Testis (tissue), 2 donors: ENCODE measurements at regions not wholly inside any gene's neighbourhood (a gene's known extent, or its start where the extent isn't known, plus 50 kb on each side); places are given as distances from the start of the nearest gene placed in this dataset.
"Not testable (repeated sequence)": the region's sequence is repeated elsewhere in the genome, so short reads cannot be mapped to it uniquely, and the experiment has no call there.

Experiments used
- DNase-seq: peaks from one replicate; pipeline ENCODE4 v3.0.0-alpha.2; 2019
- H3K27ac ChIP-seq, 2 donors: fragments of 200-600 bp; sonication (generic); one replicate each; pipeline ENCODE4 v1.5.1; 2019
- H3K27me3 ChIP-seq: fragments of 200-600 bp; sonication (generic); one replicate; pipeline ENCODE4 v1.5.1; 2019
- H3K36me3 ChIP-seq: fragments of 200-600 bp; sonication (generic); one replicate; pipeline ENCODE4 v1.5.1; 2017; ENCODE audit warnings: low read depth; ENCODE audit errors: missing control alignments
- H3K4me1 ChIP-seq: fragments of 200-600 bp; sonication (generic); one replicate; pipeline ENCODE4 v1.5.1; 2019
- H3K4me3 ChIP-seq, 2 donors: fragments of 200-600 bp; sonication (generic); one replicate each; pipeline ENCODE4 v1.5.1; 2017 to 2019
- H3K9me3 ChIP-seq: fragments of 200-600 bp; sonication (generic); one replicate; pipeline ENCODE4 v1.5.1; 2017
- CTCF ChIP-seq, 3 experiments: fragments of 450-650 bp in 2 of 3; fragments of 200-600 bp in 1 of 3; sonication (generic) in 1 of 3; IDR thresholded peaks; one replicate each; pipeline ENCODE4 v1.5.1; 2016 to 2019; ENCODE audit warnings: antibody characterized with exemption in 3 of 3, mild to moderate bottlenecking in 2 of 3, moderate library complexity in 1 of 3
- POLR2A ChIP-seq: fragments of 450-650 bp; IDR thresholded peaks from one replicate; pipeline ENCODE4 v1.6.1; 2017; ENCODE audit warnings: antibody characterized with exemption, mild to moderate bottlenecking, moderate library complexity
- WGBS, 2 donors: methylation state at CpG; one replicate each; pipeline ENCODE4 v1.1.5; 2018; 5-methylcytosine and 5-hydroxymethylcytosine counted together
- intact Hi-C: fragments of 100-400 bp; cut with DNase I; formaldehyde crosslinking; loops from one replicate; pipeline ENCODE4 v1.15.1; 2023; ENCODE audit warnings: low total_unique reads

GRCh38 chr2:198628596-198628995 is 824.2 kb downstream of the PLCL1 start:
- intact Hi-C loops, result no loop called here

GRCh38 chr2:198622986-198623730 is 818.8 kb downstream of the PLCL1 start:
- no peak overlapping the region for H3K4me3 ChIP-seq
- intact Hi-C loops, result no loop called here
- no peak overlapping the region for H3K27ac ChIP-seq
- no peaks in the 10 kb centered on the region for H3K36me3 ChIP-seq
- no peaks in the 10 kb centered on the region for H3K4me1 ChIP-seq
- DNase-seq, result no peak
- TF ChIP-seq POLR2A (no peak), CTCF (IDR thresholded peaks at IDR 0.05) (no peak)
- 86 to 91% methylated on average over 3 of the region's 3 CpGs for WGBS, 2 donors
- no peaks in the 10 kb centered on the region for H3K27me3 ChIP-seq
- no peaks in the 10 kb centered on the region for H3K9me3 ChIP-seq

More at GRCh38 chr2:198628596-198628995, 824.2 kb downstream of the PLCL1 start:
- Histone ChIP-seq H3K27me3 (no peaks in the 10 kb centered on the region), H3K4me1 (no peaks in the 10 kb centered on the region), H3K9me3 (no peaks in the 10 kb centered on the region), H3K4me3 (no peak overlapping the region), H3K36me3 (no peaks in the 10 kb centered on the region), H3K27ac (no peak overlapping the region)
- DNase-seq, result no peak
- no peak for TF ChIP-seq POLR2A
- TF ChIP-seq CTCF (IDR thresholded peaks at IDR 0.05), result no peak
- WGBS, 2 donors, result 86 to 90% methylated on average over 2 of the region's 2 CpGs

GRCh38 chr2:198615972-198616371 is 811.6 kb downstream of the PLCL1 start:
- Histone ChIP-seq H3K9me3 (no peaks in the 10 kb centered on the region), H3K27me3 (no peaks in the 10 kb centered on the region), H3K27ac (no peak overlapping the region), H3K36me3 (no peaks in the 10 kb centered on the region), H3K4me1 (no peaks in the 10 kb centered on the region), H3K4me3 (no peak overlapping the region)
- DNase-seq, result no peak
- no peak for TF ChIP-seq POLR2A
- no peak for TF ChIP-seq CTCF (IDR thresholded peaks at IDR 0.05)
- WGBS, 2 donors, result 75 to 80% methylated on average over 4 of the region's 4 CpGs
- intact Hi-C loops, result no loop called here

GRCh38 chr2:198611201-198611600 is 806.8 kb downstream of the PLCL1 start:
- WGBS, 2 donors, result 71 to 78% methylated on average over 3 of the region's 3 CpGs
- Histone ChIP-seq H3K27ac (no peak overlapping the region), H3K4me1 (no peaks in the 10 kb centered on the region), H3K4me3 (no peak overlapping the region), H3K27me3 (no peaks in the 10 kb centered on the region), H3K36me3 (no peaks in the 10 kb centered on the region), H3K9me3 (no peaks in the 10 kb centered on the region)
- DNase-seq, result no peak
- TF ChIP-seq POLR2A (no peak), CTCF (IDR thresholded peaks at IDR 0.05) (no peak)
- intact Hi-C loops, result no loop called here

- Histone ChIP-seq H3K27ac (no peak overlapping the region), H3K4me1 (no peaks in the 10 kb centered on the region), H3K4me3 (no peak overlapping the region), H3K9me3 (no peaks in the 10 kb centered on the region), H3K27me3 (no peaks in the 10 kb centered on the region), H3K36me3 (no peaks in the 10 kb centered on the region)
- DNase-seq, result no peak
- no peak for TF ChIP-seq CTCF (IDR thresholded peaks at IDR 0.05)
- TF ChIP-seq POLR2A, result no peak
- intact Hi-C loops, result no loop called here
- 84 to 96% methylated on average over 1 of the region's 1 CpG for WGBS, 2 donors
Measured at GRCh38 chr2:198604599-198604998, 800.2 kb downstream of the PLCL1 start.

- WGBS, 2 donors, result 64 to 75% methylated on average over 15 of the region's 15 CpGs
- H3K27me3 ChIP-seq, H3K36me3 ChIP-seq, H3K9me3 ChIP-seq, H3K4me3 ChIP-seq, DNase-seq, H3K4me1 ChIP-seq, intact Hi-C loops, H3K27ac ChIP-seq: not testable (repeated sequence)
Measured at GRCh38 chr2:198602986-198603385, 798.6 kb downstream of the PLCL1 start.
